ENCODE measurements at regions not wholly inside any gene's neighbourhood (a gene's known extent, or its start where the extent isn't known, plus 50 kb on each side); places are given as distances from the start of the nearest gene placed in this dataset.

DNA sequence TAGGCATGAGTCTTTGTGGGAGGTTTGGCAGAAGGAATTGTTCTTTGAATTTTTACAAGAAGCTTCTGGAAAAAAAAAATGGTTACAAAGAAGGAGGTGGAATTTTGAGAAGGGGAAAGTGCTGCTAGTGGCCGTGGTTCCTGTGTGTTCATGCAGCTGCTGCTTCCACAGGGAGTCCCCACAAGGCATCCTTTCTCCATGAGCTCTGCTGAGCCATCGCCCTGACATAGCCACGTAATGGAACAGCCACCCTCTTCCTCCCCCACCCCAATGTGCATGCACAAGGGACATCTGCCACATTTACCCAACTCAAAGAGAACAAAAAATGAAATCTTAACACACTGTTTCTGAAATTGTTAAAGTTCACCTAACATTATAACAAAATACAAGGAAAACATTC is 529.7 kb downstream of the SATB2 start:
- H2AK5ac ChIP-seq (ENCODE audit: low read depth, low read length): no peak overlapping the region
- H2BK120ac ChIP-seq (ENCODE audit: low read depth, low read length): no peak overlapping the region
- no peaks in the 10 kb centered on the region for H3K9me3 ChIP-seq (replicated peaks in 1 of 2; ENCODE audit: control insufficient read depth in 2 of 2, insufficient read depth in 1 of 2, low read depth in 1 of 2, low read length in 2 of 2)
- no peak overlapping the region for H2BK12ac ChIP-seq (ENCODE audit: low read length)
- H4K91ac ChIP-seq (ENCODE audit: low read depth, low read length, poor library complexity): no peak overlapping the region
- no CpG with 5 or more reads among the region's 3 CpGs for WGBS, 2 donors (ENCODE audit: extremely low coverage in 2 of 2, insufficient read length in 2 of 2, insufficient replicate concordance in 1 of 2)
- no peak overlapping the region for H3K23ac ChIP-seq (ENCODE audit: low read depth, low read length, poor library complexity)
- H3K27ac ChIP-seq (replicated peaks; ENCODE audit: low read length): no peak overlapping the region
- no peak overlapping the region for H4K8ac ChIP-seq (ENCODE audit: low read depth, low read length)
- H3K36me3 ChIP-seq (replicated peaks in 1 of 2; ENCODE audit: control insufficient read depth in 2 of 2, insufficient read depth in 2 of 2, low read length in 2 of 2): no peaks in the 10 kb centered on the region
- no peak overlapping the region for H3K4ac ChIP-seq (ENCODE audit: low read length)
- no peak overlapping the region for H3K18ac ChIP-seq (ENCODE audit: low read length)
- H3K9ac ChIP-seq (ENCODE audit: low read depth, low read length, poor library complexity): no peak overlapping the region
- no peak overlapping the region for H2BK5ac ChIP-seq (ENCODE audit: low read length)
- H2BK15ac ChIP-seq (ENCODE audit: low read length): no peak overlapping the region
- H3K4me1 ChIP-seq (ENCODE audit: control insufficient read depth in 2 of 2, insufficient read depth in 1 of 2, low read depth in 1 of 2, low read length in 2 of 2): no peaks in the 10 kb centered on the region
- H3K4me2 ChIP-seq (ENCODE audit: insufficient read depth, low read length, poor library complexity, severe bottlenecking): no peak overlapping the region
- DNase-seq (ENCODE audit: low spot score): no peak
- no peaks in the 10 kb centered on the region for H3K27me3 ChIP-seq (ENCODE audit: control insufficient read depth in 3 of 3, insufficient read depth in 3 of 3, low read depth in 1 of 3, low read length in 3 of 3)
- peak overlapping the region; percentile 10 for H2AFZ ChIP-seq (ENCODE audit: low read length)
- no peaks in the 10 kb centered on the region for H3K79me1 ChIP-seq (ENCODE audit: low read depth, low read length)
- no peak overlapping the region for H3K4me3 ChIP-seq (ENCODE audit: low read length in 2 of 2)
- H3K14ac ChIP-seq (ENCODE audit: low read length): no peak overlapping the region

DNA sequence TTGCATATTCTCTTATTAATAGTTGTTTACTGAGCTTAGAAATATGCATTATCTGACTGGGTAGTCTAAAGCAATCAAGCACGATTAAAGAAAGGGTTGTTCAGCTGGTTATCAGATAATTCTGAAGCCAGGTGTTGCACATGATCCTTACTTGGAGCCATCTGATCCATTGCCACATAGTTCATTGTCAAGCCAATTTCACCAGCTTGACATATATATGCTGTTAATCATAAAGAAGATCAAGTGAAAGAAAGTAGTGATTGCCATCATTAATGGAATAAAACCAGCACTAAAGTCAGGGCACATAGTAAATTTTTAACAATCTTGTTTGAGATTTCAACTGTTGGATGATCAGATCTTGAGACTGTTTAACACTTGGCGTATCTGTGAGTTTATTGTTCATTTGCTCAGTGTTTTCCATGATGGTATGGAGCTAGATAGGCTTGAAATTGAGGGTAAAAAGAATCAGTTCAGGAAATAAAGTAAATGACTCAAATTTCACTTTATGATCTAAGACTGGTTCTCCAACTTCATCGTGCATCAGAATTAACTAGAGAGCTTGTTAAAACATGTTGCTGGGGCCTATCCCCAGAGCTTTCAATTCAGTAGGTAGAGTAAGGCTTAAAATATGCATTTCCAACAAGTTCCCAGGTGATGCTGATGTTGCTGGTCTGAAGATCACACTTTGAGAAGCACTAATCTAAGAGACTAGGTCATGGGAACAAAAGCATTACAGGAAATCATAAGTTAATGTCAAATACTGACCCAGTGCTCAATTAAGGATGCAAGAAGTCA is 539.6 kb downstream of the SATB2 start:
- WGBS, 2 donors (ENCODE audit: extremely low coverage in 2 of 2, insufficient read length in 2 of 2, insufficient replicate concordance in 1 of 2): no CpG with 5 or more reads among the region's 3 CpGs
- DNase-seq (ENCODE audit: low spot score): no peak
- Histone ChIP-seq H3K4me2 (ENCODE audit: insufficient read depth, low read length, poor library complexity, severe bottlenecking) (no peak overlapping the region), H3K27me3 (ENCODE audit: control insufficient read depth in 3 of 3, insufficient read depth in 3 of 3, low read depth in 1 of 3, low read length in 3 of 3) (no peaks in the 10 kb centered on the region), H2BK12ac (ENCODE audit: low read length) (no peak overlapping the region), H2BK15ac (ENCODE audit: low read length) (no peak overlapping the region), H2BK120ac (ENCODE audit: low read depth, low read length) (no peak overlapping the region), H2AFZ (ENCODE audit: low read length) (no peak overlapping the region), H3K4ac (ENCODE audit: low read length) (no peak overlapping the region), H3K9me3 (replicated peaks in 1 of 2; ENCODE audit: control insufficient read depth in 2 of 2, insufficient read depth in 1 of 2, low read depth in 1 of 2, low read length in 2 of 2) (no peaks in the 10 kb centered on the region), H3K14ac (ENCODE audit: low read length) (no peak overlapping the region), H3K4me3 (ENCODE audit: low read length in 2 of 2) (no peak overlapping the region), H3K27ac (replicated peaks; ENCODE audit: low read length) (no peak overlapping the region), H2BK5ac (ENCODE audit: low read length) (no peak overlapping the region), H3K79me1 (ENCODE audit: low read depth, low read length) (no peaks in the 10 kb centered on the region), H3K4me1 (ENCODE audit: control insufficient read depth in 2 of 2, insufficient read depth in 1 of 2, low read depth in 1 of 2, low read length in 2 of 2) (no peaks in the 10 kb centered on the region), H3K36me3 (replicated peaks in 1 of 2; ENCODE audit: control insufficient read depth in 2 of 2, insufficient read depth in 2 of 2, low read length in 2 of 2) (no peaks in the 10 kb centered on the region), H2AK5ac (ENCODE audit: low read depth, low read length) (no peak overlapping the region), H3K18ac (ENCODE audit: low read length) (no peak overlapping the region), H4K91ac (ENCODE audit: low read depth, low read length, poor library complexity) (no peak overlapping the region), H3K23ac (ENCODE audit: low read depth, low read length, poor library complexity) (no peak overlapping the region), H4K8ac (ENCODE audit: low read depth, low read length) (no peak overlapping the region), H3K9ac (ENCODE audit: low read depth, low read length, poor library complexity) (no peak overlapping the region)

DNA sequence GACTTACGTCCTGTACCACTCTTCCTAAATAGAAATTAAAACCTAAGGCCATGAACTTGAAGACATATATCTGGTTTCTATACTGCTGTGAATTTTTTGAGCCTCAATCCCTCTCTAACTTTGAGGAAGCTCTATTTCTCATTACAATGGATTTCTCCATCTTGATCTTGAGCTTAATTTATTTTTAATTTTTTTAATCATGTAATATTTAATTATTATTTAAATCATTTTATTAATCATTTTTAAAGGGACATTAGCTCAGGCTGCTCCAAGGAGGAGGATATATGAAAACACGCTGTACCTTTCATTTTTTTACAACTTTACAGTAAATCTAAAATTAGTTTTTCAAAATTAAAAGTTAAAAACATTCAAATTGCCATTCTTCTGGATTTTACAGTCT is 540.5 kb downstream of the SATB2 start:
- H3K4me1 ChIP-seq (ENCODE audit: control insufficient read depth in 2 of 2, insufficient read depth in 1 of 2, low read depth in 1 of 2, low read length in 2 of 2): no peaks in the 10 kb centered on the region
- WGBS, 2 donors (ENCODE audit: extremely low coverage in 2 of 2, insufficient read length in 2 of 2, insufficient replicate concordance in 1 of 2): no CpG with 5 or more reads among the region's 2 CpGs

DNA sequence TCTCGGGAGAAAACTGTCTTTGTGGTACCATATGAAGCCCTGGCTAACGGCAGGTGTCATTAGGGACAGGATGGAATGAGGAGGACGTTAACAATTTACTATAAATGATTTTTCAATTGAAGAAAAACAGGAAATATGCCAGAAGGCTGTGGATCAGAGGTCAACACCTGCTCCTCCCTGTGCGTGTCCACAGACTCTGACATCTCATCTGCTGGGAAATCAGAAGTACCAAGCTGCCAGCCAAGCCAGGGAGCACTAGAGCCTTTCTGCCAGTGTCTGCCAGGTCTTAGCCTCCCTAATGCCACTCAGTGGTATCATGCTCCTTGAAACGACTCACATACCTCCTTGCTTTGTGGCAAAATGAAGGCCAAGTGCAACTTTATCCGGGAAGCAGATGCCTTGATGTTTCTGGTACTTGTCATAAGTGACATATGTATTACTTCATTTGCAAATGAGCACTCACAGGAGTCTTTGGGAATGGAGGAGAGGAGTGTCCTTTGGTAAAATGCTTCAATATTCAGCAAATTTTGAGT is 541.1 kb downstream of the SATB2 start:
- H3K23ac ChIP-seq (ENCODE audit: low read depth, low read length, poor library complexity): no peak overlapping the region
- H3K4me2 ChIP-seq (ENCODE audit: insufficient read depth, low read length, poor library complexity, severe bottlenecking): no peak overlapping the region
- H2BK12ac ChIP-seq (ENCODE audit: low read length): no peak overlapping the region
- no peaks in the 10 kb centered on the region for H3K79me1 ChIP-seq (ENCODE audit: low read depth, low read length)
- no peak overlapping the region for H2BK120ac ChIP-seq (ENCODE audit: low read depth, low read length)
- no peak overlapping the region for H4K8ac ChIP-seq (ENCODE audit: low read depth, low read length)
- H3K9ac ChIP-seq (ENCODE audit: low read depth, low read length, poor library complexity): no peak overlapping the region
- no peak overlapping the region for H2BK15ac ChIP-seq (ENCODE audit: low read length)
- H4K91ac ChIP-seq (ENCODE audit: low read depth, low read length, poor library complexity): no peak overlapping the region
- no peak overlapping the region for H2AK5ac ChIP-seq (ENCODE audit: low read depth, low read length)
- DNase-seq (ENCODE audit: low spot score): no peak
- no CpG with 5 or more reads among the region's 6 CpGs for WGBS, 2 donors (ENCODE audit: extremely low coverage in 2 of 2, insufficient read length in 2 of 2, insufficient replicate concordance in 1 of 2)
- H3K4ac ChIP-seq (ENCODE audit: low read length): no peak overlapping the region
- H3K4me1 ChIP-seq (ENCODE audit: control insufficient read depth in 2 of 2, insufficient read depth in 1 of 2, low read depth in 1 of 2, low read length in 2 of 2): no peaks in the 10 kb centered on the region
- H2BK5ac ChIP-seq (ENCODE audit: low read length): no peak overlapping the region
- no peaks in the 10 kb centered on the region for H3K36me3 ChIP-seq (replicated peaks in 1 of 2; ENCODE audit: control insufficient read depth in 2 of 2, insufficient read depth in 2 of 2, low read length in 2 of 2)
- no peak overlapping the region for H3K27ac ChIP-seq (replicated peaks; ENCODE audit: low read length)
- no peak overlapping the region for H3K18ac ChIP-seq (ENCODE audit: low read length)
- no peak overlapping the region for H2AFZ ChIP-seq (ENCODE audit: low read length)
- no peaks in the 10 kb centered on the region for H3K9me3 ChIP-seq (replicated peaks in 1 of 2; ENCODE audit: control insufficient read depth in 2 of 2, insufficient read depth in 1 of 2, low read depth in 1 of 2, low read length in 2 of 2)
- H3K4me3 ChIP-seq (ENCODE audit: low read length in 2 of 2): no peak overlapping the region
- no peaks in the 10 kb centered on the region for H3K27me3 ChIP-seq (ENCODE audit: control insufficient read depth in 3 of 3, insufficient read depth in 3 of 3, low read depth in 1 of 3, low read length in 3 of 3)
- H3K14ac ChIP-seq (ENCODE audit: low read length): no peak overlapping the region

More for the DNA sequence above, 540.5 kb downstream of the SATB2 start:
- no peak overlapping the region for H3K14ac ChIP-seq (ENCODE audit: low read length)
- no peak overlapping the region for H4K91ac ChIP-seq (ENCODE audit: low read depth, low read length, poor library complexity)
- H3K36me3 ChIP-seq (replicated peaks in 1 of 2; ENCODE audit: control insufficient read depth in 2 of 2, insufficient read depth in 2 of 2, low read length in 2 of 2): no peaks in the 10 kb centered on the region
- no peak overlapping the region for H2AK5ac ChIP-seq (ENCODE audit: low read depth, low read length)
- H3K9ac ChIP-seq (ENCODE audit: low read depth, low read length, poor library complexity): no peak overlapping the region
- H3K9me3 ChIP-seq (replicated peaks in 1 of 2; ENCODE audit: control insufficient read depth in 2 of 2, insufficient read depth in 1 of 2, low read depth in 1 of 2, low read length in 2 of 2): no peaks in the 10 kb centered on the region
- no peak overlapping the region for H2BK5ac ChIP-seq (ENCODE audit: low read length)
- H3K4me3 ChIP-seq (ENCODE audit: low read length in 2 of 2): no peak overlapping the region
- H3K4me2 ChIP-seq (ENCODE audit: insufficient read depth, low read length, poor library complexity, severe bottlenecking): no peak overlapping the region
- no peak overlapping the region for H2AFZ ChIP-seq (ENCODE audit: low read length)
- no peak overlapping the region for H3K4ac ChIP-seq (ENCODE audit: low read length)
- no peak overlapping the region for H3K27ac ChIP-seq (replicated peaks; ENCODE audit: low read length)
- no peak overlapping the region for H4K8ac ChIP-seq (ENCODE audit: low read depth, low read length)
- no peaks in the 10 kb centered on the region for H3K79me1 ChIP-seq (ENCODE audit: low read depth, low read length)
- no peak overlapping the region for H3K18ac ChIP-seq (ENCODE audit: low read length)
- no peak for DNase-seq (ENCODE audit: low spot score)
- H2BK15ac ChIP-seq (ENCODE audit: low read length): no peak overlapping the region
- H2BK120ac ChIP-seq (ENCODE audit: low read depth, low read length): no peak overlapping the region
- H3K23ac ChIP-seq (ENCODE audit: low read depth, low read length, poor library complexity): no peak overlapping the region
- H3K27me3 ChIP-seq (ENCODE audit: control insufficient read depth in 3 of 3, insufficient read depth in 3 of 3, low read depth in 1 of 3, low read length in 3 of 3): no peaks in the 10 kb centered on the region
- no peak overlapping the region for H2BK12ac ChIP-seq (ENCODE audit: low read length)
